ENCODE measurements at regions not wholly inside any gene's neighbourhood (a gene's known extent, or its start where the extent isn't known, plus 50 kb on each side); places are given as distances from the start of the nearest gene placed in this dataset.

DNA sequence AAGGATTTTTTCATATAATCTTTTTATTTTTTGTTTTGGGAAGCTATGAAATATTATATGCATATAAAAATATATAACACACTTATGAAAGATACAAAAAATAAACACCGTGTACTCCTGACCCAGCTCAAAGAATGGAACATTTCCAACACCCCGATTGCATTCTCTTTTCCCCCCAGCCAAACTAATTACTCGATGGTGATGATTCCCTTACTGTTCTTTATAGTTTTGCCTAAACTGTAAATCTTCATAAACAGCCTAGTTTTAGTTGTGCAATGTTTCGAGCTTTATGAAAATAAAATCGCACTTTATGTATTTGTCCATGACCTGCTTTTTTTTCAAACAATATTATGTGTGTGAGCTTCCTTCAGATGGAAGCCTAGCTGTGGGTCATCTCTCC lies 352.0 kb upstream of the KAZN start:
- Histone ChIP-seq H3K4me2 (ENCODE audit: insufficient read depth, low read length, poor library complexity, severe bottlenecking) (no peak overlapping the region), H3K79me1 (ENCODE audit: low read depth, low read length) (no peaks in the 10 kb centered on the region), H3K14ac (ENCODE audit: low read length) (no peak overlapping the region), H3K18ac (ENCODE audit: low read length) (no peak overlapping the region), H2AFZ (ENCODE audit: low read length) (no peak overlapping the region), H3K27me3 (ENCODE audit: control insufficient read depth in 3 of 3, insufficient read depth in 3 of 3, low read depth in 1 of 3, low read length in 3 of 3) (no peaks in the 10 kb centered on the region), H3K23ac (ENCODE audit: low read depth, low read length, poor library complexity) (no peak overlapping the region), H3K36me3 (replicated peaks in 1 of 2; ENCODE audit: control insufficient read depth in 2 of 2, insufficient read depth in 2 of 2, low read length in 2 of 2) (no peaks in the 10 kb centered on the region), H3K4me1 (ENCODE audit: control insufficient read depth in 2 of 2, insufficient read depth in 1 of 2, low read depth in 1 of 2, low read length in 2 of 2) (peaks cover 0 to 17% of the 10 kb centered on the region in 2 donors), H2BK5ac (ENCODE audit: low read length) (no peak overlapping the region), H3K27ac (replicated peaks; ENCODE audit: low read length) (no peak overlapping the region), H3K9me3 (replicated peaks in 1 of 2; ENCODE audit: control insufficient read depth in 2 of 2, insufficient read depth in 1 of 2, low read depth in 1 of 2, low read length in 2 of 2) (no peaks in the 10 kb centered on the region), H3K4ac (ENCODE audit: low read length) (no peak overlapping the region), H4K91ac (ENCODE audit: low read depth, low read length, poor library complexity) (no peak overlapping the region), H2BK120ac (ENCODE audit: low read depth, low read length) (no peak overlapping the region), H2AK5ac (ENCODE audit: low read depth, low read length) (no peak overlapping the region), H4K8ac (ENCODE audit: low read depth, low read length) (no peak overlapping the region), H2BK12ac (ENCODE audit: low read length) (no peak overlapping the region), H3K4me3 (ENCODE audit: low read length in 2 of 2) (no peak overlapping the region), H2BK15ac (ENCODE audit: low read length) (no peak overlapping the region), H3K9ac (ENCODE audit: low read depth, low read length, poor library complexity) (no peak overlapping the region)
- DNase-seq (ENCODE audit: low spot score), result no peak
- no CpG with 5 or more reads among the region's 5 CpGs for WGBS, 2 donors (ENCODE audit: extremely low coverage in 2 of 2, insufficient read length in 2 of 2, insufficient replicate concordance in 1 of 2)

DNA sequence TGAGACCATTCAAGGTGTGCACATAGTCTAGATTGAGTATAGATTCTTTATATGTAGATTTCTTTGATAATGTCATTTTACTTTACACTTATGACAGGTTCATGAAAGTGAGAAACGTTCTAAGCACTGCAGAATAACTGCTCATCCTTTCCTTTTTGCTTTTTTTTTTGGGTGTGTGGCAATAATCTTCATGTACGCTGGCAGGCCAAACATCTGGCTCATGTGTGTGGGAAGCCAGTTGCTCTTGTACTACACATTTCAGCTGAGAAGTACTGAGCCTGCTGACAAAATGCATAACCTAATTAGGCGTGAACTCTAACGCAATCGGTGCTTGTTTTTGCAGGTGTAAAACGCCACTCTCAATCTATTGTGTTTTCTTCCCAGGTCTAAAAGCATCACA lies 350.8 kb upstream of the KAZN start:
- H3K18ac ChIP-seq (ENCODE audit: low read length), result no peak overlapping the region
- H3K27me3 ChIP-seq (ENCODE audit: control insufficient read depth in 3 of 3, insufficient read depth in 3 of 3, low read depth in 1 of 3, low read length in 3 of 3), result no peaks in the 10 kb centered on the region
- H2AFZ ChIP-seq (ENCODE audit: low read length), result no peak overlapping the region
- H2BK5ac ChIP-seq (ENCODE audit: low read length), result no peak overlapping the region
- no peak overlapping the region for H2AK5ac ChIP-seq (ENCODE audit: low read depth, low read length)
- no peak for DNase-seq (ENCODE audit: low spot score)
- WGBS, 2 donors (ENCODE audit: extremely low coverage in 2 of 2, insufficient read length in 2 of 2, insufficient replicate concordance in 1 of 2), result no CpG with 5 or more reads among the region's 6 CpGs
- no peak overlapping the region for H3K4ac ChIP-seq (ENCODE audit: low read length)
- H3K36me3 ChIP-seq (replicated peaks in 1 of 2; ENCODE audit: control insufficient read depth in 2 of 2, insufficient read depth in 2 of 2, low read length in 2 of 2), result no peaks in the 10 kb centered on the region
- no peak overlapping the region for H3K9ac ChIP-seq (ENCODE audit: low read depth, low read length, poor library complexity)
- no peak overlapping the region for H3K23ac ChIP-seq (ENCODE audit: low read depth, low read length, poor library complexity)
- H3K4me3 ChIP-seq (ENCODE audit: low read length in 2 of 2), result no peak overlapping the region
- no peak overlapping the region for H4K8ac ChIP-seq (ENCODE audit: low read depth, low read length)
- H3K27ac ChIP-seq (replicated peaks; ENCODE audit: low read length), result no peak overlapping the region
- peaks cover 0 to 7% of the 10 kb centered on the region in 2 donors for H3K4me1 ChIP-seq (ENCODE audit: control insufficient read depth in 2 of 2, insufficient read depth in 1 of 2, low read depth in 1 of 2, low read length in 2 of 2)
- no peaks in the 10 kb centered on the region for H3K79me1 ChIP-seq (ENCODE audit: low read depth, low read length)
- H2BK120ac ChIP-seq (ENCODE audit: low read depth, low read length), result no peak overlapping the region
- no peak overlapping the region for H3K14ac ChIP-seq (ENCODE audit: low read length)
- no peak overlapping the region for H4K91ac ChIP-seq (ENCODE audit: low read depth, low read length, poor library complexity)
- H3K4me2 ChIP-seq (ENCODE audit: insufficient read depth, low read length, poor library complexity, severe bottlenecking), result no peak overlapping the region
- H2BK15ac ChIP-seq (ENCODE audit: low read length), result no peak overlapping the region
- no peaks in the 10 kb centered on the region for H3K9me3 ChIP-seq (replicated peaks in 1 of 2; ENCODE audit: control insufficient read depth in 2 of 2, insufficient read depth in 1 of 2, low read depth in 1 of 2, low read length in 2 of 2)
- H2BK12ac ChIP-seq (ENCODE audit: low read length), result no peak overlapping the region

DNA sequence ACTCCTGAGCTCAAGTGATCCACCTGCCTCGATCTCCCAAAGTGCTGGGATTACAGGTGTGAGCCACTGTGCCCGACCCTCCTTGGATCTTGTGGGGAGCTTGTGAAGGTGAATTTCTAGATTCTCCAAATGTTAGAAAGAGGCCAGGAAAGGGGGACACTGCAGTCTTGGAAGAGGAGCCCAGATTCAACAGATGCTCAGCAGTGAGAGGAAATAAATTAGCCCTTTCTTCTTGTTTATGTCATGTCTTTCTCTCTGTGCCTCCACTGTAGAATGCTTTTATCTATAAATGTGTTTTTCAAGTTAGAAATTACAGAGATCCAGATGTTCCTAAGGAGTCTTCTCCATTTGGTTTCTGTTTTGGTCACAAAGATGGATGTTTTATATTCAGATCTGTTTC lies 346.6 kb upstream of the KAZN start:
- H4K8ac ChIP-seq (ENCODE audit: low read depth, low read length), result no peak overlapping the region
- no CpG with 5 or more reads among the region's 2 CpGs for WGBS, 2 donors (ENCODE audit: extremely low coverage in 2 of 2, insufficient read length in 2 of 2, insufficient replicate concordance in 1 of 2)

DNA sequence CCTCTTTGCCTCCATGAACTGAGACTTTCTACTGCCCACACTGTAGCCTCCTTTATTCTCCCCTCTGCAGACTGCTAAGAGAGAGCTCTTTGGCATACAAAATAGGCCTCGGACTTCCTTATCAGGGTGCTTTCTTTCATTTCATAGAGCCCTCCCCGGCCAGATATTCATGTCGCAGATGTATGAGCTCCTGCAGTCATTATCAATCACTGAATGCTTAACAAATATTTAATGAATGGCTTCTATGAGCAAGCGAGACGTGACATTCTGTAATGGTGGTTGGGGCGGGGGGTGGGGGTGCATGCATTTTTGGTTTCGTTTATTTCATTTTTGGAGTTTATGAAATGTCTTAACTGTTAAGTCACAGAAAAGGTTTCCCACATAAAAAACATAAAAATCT lies 344.8 kb upstream of the KAZN start:
- Histone ChIP-seq H3K23ac (ENCODE audit: low read depth, low read length, poor library complexity) (no peak overlapping the region), H3K4ac (ENCODE audit: low read length) (no peak overlapping the region), H2BK120ac (ENCODE audit: low read depth, low read length) (no peak overlapping the region), H3K4me3 (ENCODE audit: low read length in 2 of 2) (no peak overlapping the region), H3K36me3 (replicated peaks in 1 of 2; ENCODE audit: control insufficient read depth in 2 of 2, insufficient read depth in 2 of 2, low read length in 2 of 2) (no peaks in the 10 kb centered on the region), H2BK15ac (ENCODE audit: low read length) (no peak overlapping the region), H4K91ac (ENCODE audit: low read depth, low read length, poor library complexity) (no peak overlapping the region), H3K9me3 (replicated peaks in 1 of 2; ENCODE audit: control insufficient read depth in 2 of 2, insufficient read depth in 1 of 2, low read depth in 1 of 2, low read length in 2 of 2) (no peaks in the 10 kb centered on the region), H2BK5ac (ENCODE audit: low read length) (no peak overlapping the region), H3K9ac (ENCODE audit: low read depth, low read length, poor library complexity) (no peak overlapping the region), H3K27me3 (ENCODE audit: control insufficient read depth in 3 of 3, insufficient read depth in 3 of 3, low read depth in 1 of 3, low read length in 3 of 3) (no peaks in the 10 kb centered on the region), H3K18ac (ENCODE audit: low read length) (no peak overlapping the region), H4K8ac (ENCODE audit: low read depth, low read length) (no peak overlapping the region), H2AFZ (ENCODE audit: low read length) (no peak overlapping the region), H3K4me1 (ENCODE audit: control insufficient read depth in 2 of 2, insufficient read depth in 1 of 2, low read depth in 1 of 2, low read length in 2 of 2) (no peaks in the 10 kb centered on the region), H3K27ac (replicated peaks; ENCODE audit: low read length) (no peak overlapping the region), H3K79me1 (ENCODE audit: low read depth, low read length) (no peaks in the 10 kb centered on the region), H2BK12ac (ENCODE audit: low read length) (no peak overlapping the region), H2AK5ac (ENCODE audit: low read depth, low read length) (no peak overlapping the region), H3K4me2 (ENCODE audit: insufficient read depth, low read length, poor library complexity, severe bottlenecking) (no peak overlapping the region), H3K14ac (ENCODE audit: low read length) (no peak overlapping the region)
- no CpG with 5 or more reads among the region's 7 CpGs for WGBS, 2 donors (ENCODE audit: extremely low coverage in 2 of 2, insufficient read length in 2 of 2, insufficient replicate concordance in 1 of 2)
- no peak for DNase-seq (ENCODE audit: low spot score)

More for the DNA sequence above, 346.6 kb upstream of the KAZN start:
- Histone ChIP-seq H3K18ac (ENCODE audit: low read length) (no peak overlapping the region), H3K4ac (ENCODE audit: low read length) (no peak overlapping the region), H2BK15ac (ENCODE audit: low read length) (no peak overlapping the region), H2BK5ac (ENCODE audit: low read length) (no peak overlapping the region), H4K91ac (ENCODE audit: low read depth, low read length, poor library complexity) (no peak overlapping the region), H3K27ac (replicated peaks; ENCODE audit: low read length) (no peak overlapping the region), H3K9ac (ENCODE audit: low read depth, low read length, poor library complexity) (no peak overlapping the region), H2BK120ac (ENCODE audit: low read depth, low read length) (no peak overlapping the region), H3K4me2 (ENCODE audit: insufficient read depth, low read length, poor library complexity, severe bottlenecking) (no peak overlapping the region), H3K9me3 (replicated peaks in 1 of 2; ENCODE audit: control insufficient read depth in 2 of 2, insufficient read depth in 1 of 2, low read depth in 1 of 2, low read length in 2 of 2) (no peaks in the 10 kb centered on the region), H2AFZ (ENCODE audit: low read length) (no peak overlapping the region), H2BK12ac (ENCODE audit: low read length) (no peak overlapping the region), H3K23ac (ENCODE audit: low read depth, low read length, poor library complexity) (no peak overlapping the region), H3K27me3 (ENCODE audit: control insufficient read depth in 3 of 3, insufficient read depth in 3 of 3, low read depth in 1 of 3, low read length in 3 of 3) (no peaks in the 10 kb centered on the region), H2AK5ac (ENCODE audit: low read depth, low read length) (no peak overlapping the region), H3K79me1 (ENCODE audit: low read depth, low read length) (no peaks in the 10 kb centered on the region), H3K36me3 (replicated peaks in 1 of 2; ENCODE audit: control insufficient read depth in 2 of 2, insufficient read depth in 2 of 2, low read length in 2 of 2) (no peaks in the 10 kb centered on the region), H3K4me3 (ENCODE audit: low read length in 2 of 2) (no peak overlapping the region), H3K4me1 (ENCODE audit: control insufficient read depth in 2 of 2, insufficient read depth in 1 of 2, low read depth in 1 of 2, low read length in 2 of 2) (no peaks in the 10 kb centered on the region), H3K14ac (ENCODE audit: low read length) (no peak overlapping the region)
- no peak for DNase-seq (ENCODE audit: low spot score)
